ENCODE measurements at regions not wholly inside any gene's neighbourhood (a gene's known extent, or its start where the extent isn't known, plus 50 kb on each side); places are given as distances from the start of the nearest gene placed in this dataset.

DNA sequence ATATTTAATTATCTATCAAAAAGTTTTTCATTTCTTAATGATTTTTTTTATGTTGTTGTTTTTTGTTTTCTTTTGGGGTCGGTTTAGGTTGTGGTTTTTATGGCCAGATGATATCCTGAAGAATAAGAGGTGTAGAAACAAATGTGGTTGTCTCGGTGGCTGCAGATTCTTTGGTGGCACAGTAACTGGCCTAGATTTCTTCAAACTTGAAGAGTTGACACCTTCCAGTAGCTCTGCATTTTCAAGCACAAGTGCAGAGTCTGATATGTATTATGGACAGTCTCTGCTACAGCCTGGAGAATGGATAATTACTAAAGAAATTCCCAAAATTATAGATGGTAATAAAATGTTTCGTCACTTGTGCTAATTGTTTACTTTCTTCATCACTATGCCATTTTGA lies 82.6 kb downstream of the BLTP1 start:
- ATAC-seq = no peak
- no peaks in the 10 kb centered on the region for H3K27me3 ChIP-seq
- no peaks in the 10 kb centered on the region for H3K4me1 ChIP-seq
- no peak overlapping the region for H3K27ac ChIP-seq
- 94 to 98% methylated on average over 3 of the region's 3 CpGs for WGBS, 2 donors (ENCODE audit: low coverage in 1 of 2)
- TF ChIP-seq EP300 (IDR thresholded peaks at IDR 0.05) (no peak), POLR2A (IDR thresholded peaks at IDR 0.05) (no peak), CTCF (IDR thresholded peaks at IDR 0.05) (no peak), POLR2AphosphoS5 (IDR thresholded peaks at IDR 0.05) (no peak)
- peaks cover 5 to 76% of the 10 kb centered on the region in 2 donors for H3K36me3 ChIP-seq
- no peaks in the 10 kb centered on the region for H3K9me3 ChIP-seq
- no peak overlapping the region for H3K4me3 ChIP-seq

- no peak overlapping the region for H3K4me3 ChIP-seq
- WGBS, 2 donors (ENCODE audit: low coverage in 1 of 2) = 93 to 97% methylated on average over 4 of the region's 4 CpGs
- no peak for ATAC-seq
- no peaks in the 10 kb centered on the region for H3K9me3 ChIP-seq
- H3K4me1 ChIP-seq = no peaks in the 10 kb centered on the region
- H3K27ac ChIP-seq = no peak overlapping the region
- H3K36me3 ChIP-seq = peaks cover 5 to 70% of the 10 kb centered on the region in 2 donors
- H3K27me3 ChIP-seq = no peaks in the 10 kb centered on the region
- TF ChIP-seq EP300 (IDR thresholded peaks at IDR 0.05) = no peak
- TF ChIP-seq CTCF (IDR thresholded peaks at IDR 0.05) = no peak
- TF ChIP-seq POLR2A (IDR thresholded peaks at IDR 0.05) = no peak
- no peak for TF ChIP-seq POLR2AphosphoS5 (IDR thresholded peaks at IDR 0.05)
Measured at GRCh38 chr4:122243785-122244184, 91.7 kb downstream of the BLTP1 start.

GRCh38 chr4:122244764-122245163 lies 92.6 kb downstream of the BLTP1 start:
- TF ChIP-seq POLR2A (IDR thresholded peaks at IDR 0.05) = no peak
- TF ChIP-seq EP300 (IDR thresholded peaks at IDR 0.05) = no peak
- TF ChIP-seq POLR2AphosphoS5 (IDR thresholded peaks at IDR 0.05) = no peak
- no peak for TF ChIP-seq CTCF (IDR thresholded peaks at IDR 0.05)
- peaks cover 0 to 66% of the 10 kb centered on the region in 2 donors for H3K36me3 ChIP-seq
- no peaks in the 10 kb centered on the region for H3K27me3 ChIP-seq
- H3K27ac ChIP-seq = no peak overlapping the region
- H3K9me3 ChIP-seq = no peaks in the 10 kb centered on the region
- H3K4me3 ChIP-seq = no peak overlapping the region
- WGBS, 2 donors (ENCODE audit: low coverage in 1 of 2) = 63 to 66% methylated on average over 3 of the region's 3 CpGs
- ATAC-seq = no peak
- no peaks in the 10 kb centered on the region for H3K4me1 ChIP-seq

DNA sequence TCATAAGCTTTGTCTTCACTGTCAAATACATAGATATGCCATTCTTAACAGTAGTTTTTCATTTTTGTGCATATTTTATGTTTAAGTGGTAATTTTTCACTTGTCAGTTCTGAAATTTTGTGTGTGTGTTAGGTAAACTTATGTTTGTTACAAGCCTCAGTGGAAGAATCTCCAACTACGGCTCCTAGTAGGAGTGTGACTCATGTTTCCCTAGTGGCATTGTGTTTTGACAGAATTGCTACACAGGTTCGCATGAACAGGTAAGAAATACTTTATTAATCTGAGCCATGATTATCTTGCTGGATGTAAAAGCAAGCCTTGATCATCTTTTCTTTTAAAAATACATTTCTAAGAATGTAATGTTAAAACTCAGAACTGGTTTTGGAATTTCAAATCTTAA lies 94.4 kb downstream of the BLTP1 start:
- TF ChIP-seq POLR2A (IDR thresholded peaks at IDR 0.05) = no peak
- TF ChIP-seq CTCF (IDR thresholded peaks at IDR 0.05) = no peak
- no peak for TF ChIP-seq POLR2AphosphoS5 (IDR thresholded peaks at IDR 0.05)
- no peak for TF ChIP-seq EP300 (IDR thresholded peaks at IDR 0.05)
- ATAC-seq = no peak
- Histone ChIP-seq H3K27ac (no peak overlapping the region), H3K4me1 (no peaks in the 10 kb centered on the region), H3K4me3 (no peak overlapping the region), H3K9me3 (no peaks in the 10 kb centered on the region), H3K36me3 (peaks cover 0 to 75% of the 10 kb centered on the region in 2 donors), H3K27me3 (no peaks in the 10 kb centered on the region)
- 73 to 91% methylated on average over 2 of the region's 2 CpGs for WGBS, 2 donors (ENCODE audit: low coverage in 1 of 2)

DNA sequence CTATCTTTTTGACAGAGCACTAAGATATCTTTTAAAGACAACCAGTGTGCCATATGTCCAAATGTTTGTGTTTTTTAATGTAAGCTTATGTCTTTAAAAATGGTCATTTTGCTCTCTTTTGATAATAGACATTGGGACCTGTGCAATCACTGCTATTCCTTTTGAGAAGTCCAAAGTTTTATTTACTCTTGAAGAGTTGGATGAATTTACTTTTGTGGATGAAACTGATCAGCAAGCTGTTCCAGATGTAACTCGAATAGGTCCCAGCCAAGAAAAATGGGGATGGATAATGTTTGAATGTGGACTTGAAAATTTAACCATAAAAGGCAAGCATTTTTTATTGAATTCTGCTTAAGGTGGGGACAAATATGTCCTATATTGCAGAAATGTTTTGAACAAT lies 97.2 kb downstream of the BLTP1 start:
- 24 to 55% methylated on average over 1 of the region's 1 CpG for WGBS, 2 donors (ENCODE audit: low coverage in 1 of 2)
- Histone ChIP-seq H3K36me3 (peaks cover 0 to 89% of the 10 kb centered on the region in 2 donors), H3K9me3 (no peaks in the 10 kb centered on the region), H3K27me3 (no peaks in the 10 kb centered on the region), H3K4me1 (no peaks in the 10 kb centered on the region), H3K4me3 (no peak overlapping the region), H3K27ac (no peak overlapping the region)
- TF ChIP-seq POLR2A (IDR thresholded peaks at IDR 0.05) (no peak), CTCF (IDR thresholded peaks at IDR 0.05) (no peak), EP300 (IDR thresholded peaks at IDR 0.05) (no peak), POLR2AphosphoS5 (IDR thresholded peaks at IDR 0.05) (no peak)
- no peak for ATAC-seq

All from gastroesophageal sphincter (tissue), 4 donors.